Astrocyte (in vitro differentiated cells and primary cell): ENCODE measurements at regions not wholly inside any gene's neighbourhood (a gene's known extent, or its start where the extent isn't known, plus 50 kb on each side); places are given as distances from the start of the nearest gene placed in this dataset.

ENCODE experiments used
- CTCF ChIP-seq: IDR thresholded peaks from 2 replicates; pipeline ENCODE4 v1.5.1; 2011; ENCODE audit warnings: low read depth, mild to moderate bottlenecking, inconsistent platforms, low read length, moderate library complexity; ENCODE audit not compliant: insufficient read depth
- EZH2 ChIP-seq: IDR thresholded peaks from 2 replicates; pipeline ENCODE4 v1.6.1; 2012; ENCODE audit warnings: mild to moderate bottlenecking, low read length, inconsistent platforms; ENCODE audit not compliant: insufficient read depth

- no peak for TF ChIP-seq CTCF
- TF ChIP-seq EZH2 = no peak
Measured at GRCh38 chr4:111136967-111137366, 514.1 kb upstream of the PITX2 start.
